ENCODE measurements at regions not wholly inside any gene's neighbourhood (a gene's known extent, or its start where the extent isn't known, plus 50 kb on each side); places are given as distances from the start of the nearest gene placed in this dataset.

- no peak overlapping the region for H3K27ac ChIP-seq (ENCODE audit: low read depth, low read length, poor library complexity, severe bottlenecking)
- H3K27me3 ChIP-seq (replicated peaks; ENCODE audit: insufficient read depth, low read depth, low read length, poor library complexity), result no peaks in the 10 kb centered on the region
- DNase-seq (ENCODE audit: low spot score), result peak; percentile 30
- TF ChIP-seq CTCF (conservative IDR thresholded peaks at IDR 0.05; ENCODE audit: low read depth, low read length) (no peak), EZH2 (IDR thresholded peaks at IDR 0.05; ENCODE audit: borderline replicate concordance, low read depth, low read length, poor library complexity, severe bottlenecking) (no peak)
- no peaks in the 10 kb centered on the region for H3K36me3 ChIP-seq (ENCODE audit: insufficient read depth, low read length, poor library complexity, severe bottlenecking)
- peaks cover 7% of the 10 kb centered on the region for H3K4me1 ChIP-seq (ENCODE audit: insufficient read depth, low read length, poor library complexity, severe bottlenecking)
- intact Hi-C loops (cut with micrococcal nuclease; ENCODE audit: unreplicated experiment), result no loop called here
- no peak overlapping the region for H3K4me3 ChIP-seq (ENCODE audit: low read depth, low read length, poor library complexity, severe bottlenecking)
- CTCF ChIA-PET, result no interaction called here
- POLR2A ChIA-PET (ENCODE audit: low non-redundant PET), result interaction anchor here (0.7 kb wide), 1 partner anchor 22 kb away, joined by 3 read pairs; no protein-coding TSS in a partner anchor
- no peaks in the 10 kb centered on the region for H3K9me3 ChIP-seq (ENCODE audit: low read depth, low read length, poor library complexity, severe bottlenecking)
- no TSS peak for BruUV-seq (replicated peaks)
Observed at GRCh38 chr11:27926486-27926885, 181.5 kb downstream of the KIF18A start.

- Histone ChIP-seq H3K36me3 (ENCODE audit: insufficient read depth, low read length, poor library complexity, severe bottlenecking) (no peaks in the 10 kb centered on the region), H3K9me3 (ENCODE audit: low read depth, low read length, poor library complexity, severe bottlenecking) (no peaks in the 10 kb centered on the region), H3K27me3 (replicated peaks; ENCODE audit: insufficient read depth, low read depth, low read length, poor library complexity) (peaks cover 15% of the 10 kb centered on the region), H3K27ac (ENCODE audit: low read depth, low read length, poor library complexity, severe bottlenecking) (no peak overlapping the region), H3K4me3 (ENCODE audit: low read depth, low read length, poor library complexity, severe bottlenecking) (no peak overlapping the region), H3K4me1 (ENCODE audit: insufficient read depth, low read length, poor library complexity, severe bottlenecking) (no peaks in the 10 kb centered on the region)
- TF ChIP-seq CTCF (conservative IDR thresholded peaks at IDR 0.05; ENCODE audit: low read depth, low read length) (no peak), EZH2 (IDR thresholded peaks at IDR 0.05; ENCODE audit: borderline replicate concordance, low read depth, low read length, poor library complexity, severe bottlenecking) (no peak)
- no peak for DNase-seq (ENCODE audit: low spot score)
- ChIA-PET POLR2A (ENCODE audit: low non-redundant PET) (no interaction called here), CTCF (no interaction called here)
- intact Hi-C loops (cut with micrococcal nuclease; ENCODE audit: unreplicated experiment), result no loop called here
- BruUV-seq (replicated peaks), result no TSS peak
Observed at GRCh38 chr11:27921472-27921871, 186.5 kb downstream of the KIF18A start.

GRCh38 chr11:27916541-27917100 lies 191.3 kb downstream of the KIF18A start:
- TF ChIP-seq EZH2 (IDR thresholded peaks at IDR 0.05; ENCODE audit: borderline replicate concordance, low read depth, low read length, poor library complexity, severe bottlenecking), result no peak
- DNase-seq (ENCODE audit: low spot score), result peak; percentile 58
- peaks cover 37% of the 10 kb centered on the region for H3K27me3 ChIP-seq (replicated peaks; ENCODE audit: insufficient read depth, low read depth, low read length, poor library complexity)
- BruUV-seq (replicated peaks), result no TSS peak
- no peaks in the 10 kb centered on the region for H3K9me3 ChIP-seq (ENCODE audit: low read depth, low read length, poor library complexity, severe bottlenecking)
- H3K4me3 ChIP-seq (ENCODE audit: low read depth, low read length, poor library complexity, severe bottlenecking), result no peak overlapping the region
- H3K27ac ChIP-seq (ENCODE audit: low read depth, low read length, poor library complexity, severe bottlenecking), result no peak overlapping the region
- no peaks in the 10 kb centered on the region for H3K4me1 ChIP-seq (ENCODE audit: insufficient read depth, low read length, poor library complexity, severe bottlenecking)
- CTCF ChIA-PET, result no interaction called here
- H3K36me3 ChIP-seq (ENCODE audit: insufficient read depth, low read length, poor library complexity, severe bottlenecking), result no peaks in the 10 kb centered on the region
- POLR2A ChIA-PET (ENCODE audit: low non-redundant PET), result no interaction called here
- intact Hi-C loops (cut with micrococcal nuclease; ENCODE audit: unreplicated experiment), result no loop called here

DNA sequence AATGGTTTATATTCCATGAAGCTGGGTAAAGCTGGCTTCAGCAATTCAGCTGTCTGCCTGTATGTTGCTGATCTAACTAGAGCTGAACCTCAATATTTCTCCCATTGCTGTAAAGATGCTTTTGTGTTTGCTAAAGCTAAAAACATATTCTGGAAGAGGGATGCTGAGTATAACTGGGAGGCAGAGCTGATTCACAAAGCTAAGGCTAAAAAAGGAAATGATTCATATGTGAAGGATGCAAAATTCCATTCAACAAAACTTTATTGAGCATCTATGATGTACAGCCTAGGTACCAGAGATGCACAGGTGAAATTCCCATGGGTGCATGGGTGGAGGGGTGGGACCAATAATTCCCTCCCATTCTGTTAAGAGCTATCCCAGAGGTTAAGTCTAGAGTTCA lies 193.9 kb downstream of the KIF18A start:
- TF ChIP-seq CTCF (conservative IDR thresholded peaks at IDR 0.05; ENCODE audit: low read depth, low read length), result no peak
- TF ChIP-seq EZH2 (IDR thresholded peaks at IDR 0.05; ENCODE audit: borderline replicate concordance, low read depth, low read length, poor library complexity, severe bottlenecking), result no peak
- no peak overlapping the region for H3K27ac ChIP-seq (ENCODE audit: low read depth, low read length, poor library complexity, severe bottlenecking)
- ChIA-PET POLR2A (ENCODE audit: low non-redundant PET) (interaction anchor here (0.5 kb wide), 1 partner anchor 193 kb away, joined by 4 read pairs; no protein-coding TSS in a partner anchor), CTCF (no interaction called here)
- no peak for DNase-seq (ENCODE audit: low spot score)
- no peaks in the 10 kb centered on the region for H3K36me3 ChIP-seq (ENCODE audit: insufficient read depth, low read length, poor library complexity, severe bottlenecking)
- no peaks in the 10 kb centered on the region for H3K9me3 ChIP-seq (ENCODE audit: low read depth, low read length, poor library complexity, severe bottlenecking)
- H3K4me3 ChIP-seq (ENCODE audit: low read depth, low read length, poor library complexity, severe bottlenecking), result no peak overlapping the region
- no TSS peak for BruUV-seq (replicated peaks)
- peaks cover 53% of the 10 kb centered on the region for H3K27me3 ChIP-seq (replicated peaks; ENCODE audit: insufficient read depth, low read depth, low read length, poor library complexity)
- intact Hi-C loops (cut with micrococcal nuclease; ENCODE audit: unreplicated experiment), result no loop called here
- H3K4me1 ChIP-seq (ENCODE audit: insufficient read depth, low read length, poor library complexity, severe bottlenecking), result no peaks in the 10 kb centered on the region
